KOPT-K1 (cell line): ENCODE measurements at regions not wholly inside any gene's neighbourhood (a gene's known extent, or its start where the extent isn't known, plus 50 kb on each side); places are given as distances from the start of the nearest gene placed in this dataset.

ENCODE experiments used
- H3K27ac ChIP-seq: fragments of 200-600 bp; sonication (generic); 2 replicates; pipeline ENCODE4 v1.5.1; 2016; ENCODE audit warnings: antibody characterized with exemption, mild to moderate bottlenecking, low read depth, low read length; ENCODE audit not compliant: poor library complexity, severe bottlenecking
- H3K36me3 ChIP-seq: fragments of 200-600 bp; sonication (generic); 2 replicates; pipeline ENCODE4 v1.5.1; 2017; ENCODE audit warnings: antibody characterized with exemption, mild to moderate bottlenecking, low read length, moderate library complexity; ENCODE audit not compliant: insufficient read depth
- H3K9me3 ChIP-seq: fragments of 200-600 bp; sonication (generic); 2 replicates; pipeline ENCODE4 v1.5.1; 2017; ENCODE audit warnings: antibody characterized with exemption, low read length, mild to moderate bottlenecking; ENCODE audit not compliant: insufficient read depth, poor library complexity, severe bottlenecking

GRCh38 chr9:108184009-108184408 lies 671.8 kb downstream of the ACTL7B start:
- no peaks in the 10 kb centered on the region for H3K36me3 ChIP-seq
- no peaks in the 10 kb centered on the region for H3K9me3 ChIP-seq
- H3K27ac ChIP-seq = no peak overlapping the region

DNA sequence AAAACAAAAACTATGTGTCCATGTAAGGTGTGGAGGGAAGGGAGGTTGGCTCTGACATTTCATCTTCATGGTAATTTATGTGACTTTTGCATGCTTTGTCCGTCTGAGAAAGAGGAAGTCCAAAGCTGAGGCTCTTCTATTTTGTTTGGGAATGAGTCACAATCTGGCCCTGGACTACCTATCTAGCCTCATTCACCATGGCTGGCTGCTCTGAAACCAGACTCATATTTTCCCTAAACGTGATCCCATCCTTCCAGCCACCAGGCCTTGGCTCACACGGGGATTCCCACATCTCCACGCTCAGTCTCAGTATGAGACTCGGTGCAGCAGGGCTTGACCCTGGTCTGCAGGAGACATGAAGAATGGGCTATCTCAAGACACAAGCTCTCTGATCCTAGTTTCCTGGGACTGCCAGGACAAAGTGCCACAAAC lies 672.8 kb downstream of the ACTL7B start:
- H3K27ac ChIP-seq = no peak overlapping the region
- H3K9me3 ChIP-seq = no peaks in the 10 kb centered on the region
- H3K36me3 ChIP-seq = no peaks in the 10 kb centered on the region

- Histone ChIP-seq H3K27ac (no peak overlapping the region), H3K9me3 (no peaks in the 10 kb centered on the region), H3K36me3 (no peaks in the 10 kb centered on the region)
Observed at GRCh38 chr9:108182270-108182669, 673.5 kb downstream of the ACTL7B start.

DNA sequence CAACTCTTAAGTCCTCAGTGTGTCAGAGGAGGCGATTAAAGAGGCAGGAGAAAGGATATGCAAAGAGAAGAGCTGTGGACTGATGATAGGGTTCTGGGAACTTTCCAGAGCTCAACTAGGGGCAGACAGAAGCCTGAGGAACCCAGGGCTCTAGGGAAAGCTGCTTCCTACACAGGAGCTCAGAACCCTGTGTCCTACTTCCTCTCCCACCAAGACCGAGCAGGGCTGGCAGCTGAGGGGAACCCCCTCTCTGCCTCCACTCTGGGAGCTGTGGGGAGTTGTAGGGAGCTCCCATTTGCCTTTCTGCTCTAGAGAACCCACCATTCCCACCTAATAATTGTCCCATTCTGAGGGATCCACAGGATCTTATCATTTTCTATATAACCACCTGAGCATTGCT lies 674.3 kb downstream of the ACTL7B start:
- H3K27ac ChIP-seq = no peak overlapping the region
- H3K9me3 ChIP-seq = no peaks in the 10 kb centered on the region
- no peaks in the 10 kb centered on the region for H3K36me3 ChIP-seq

- Histone ChIP-seq H3K36me3 (no peaks in the 10 kb centered on the region), H3K9me3 (no peaks in the 10 kb centered on the region), H3K27ac (no peak overlapping the region)
Observed at GRCh38 chr9:108180541-108180940, 675.2 kb downstream of the ACTL7B start.

DNA sequence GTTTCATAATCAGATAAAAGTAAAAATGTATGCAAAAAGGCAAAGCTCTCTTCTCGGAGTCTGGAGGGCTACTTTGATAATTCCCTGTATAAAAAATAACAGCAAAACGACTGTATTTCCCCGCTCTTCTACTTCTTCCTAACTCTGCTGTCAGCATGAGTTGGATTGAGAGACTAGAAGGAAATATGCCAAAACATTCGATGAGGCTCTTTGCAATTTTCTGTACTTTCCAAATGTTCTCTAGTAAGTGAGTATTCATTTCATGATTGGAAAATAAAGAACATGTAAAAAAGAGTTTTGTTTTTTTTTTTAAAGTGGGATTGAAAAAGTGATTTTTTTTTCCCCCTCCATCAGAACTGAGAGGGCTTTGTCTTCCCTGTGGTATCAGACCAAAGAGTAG lies 677.5 kb downstream of the ACTL7B start:
- Histone ChIP-seq H3K36me3 (no peaks in the 10 kb centered on the region), H3K9me3 (no peaks in the 10 kb centered on the region), H3K27ac (no peak overlapping the region)

- no peak overlapping the region for H3K27ac ChIP-seq
- no peaks in the 10 kb centered on the region for H3K9me3 ChIP-seq
- no peaks in the 10 kb centered on the region for H3K36me3 ChIP-seq
Observed at GRCh38 chr9:108168236-108168850, 678.8 kb upstream of the KLF4 start.

DNA sequence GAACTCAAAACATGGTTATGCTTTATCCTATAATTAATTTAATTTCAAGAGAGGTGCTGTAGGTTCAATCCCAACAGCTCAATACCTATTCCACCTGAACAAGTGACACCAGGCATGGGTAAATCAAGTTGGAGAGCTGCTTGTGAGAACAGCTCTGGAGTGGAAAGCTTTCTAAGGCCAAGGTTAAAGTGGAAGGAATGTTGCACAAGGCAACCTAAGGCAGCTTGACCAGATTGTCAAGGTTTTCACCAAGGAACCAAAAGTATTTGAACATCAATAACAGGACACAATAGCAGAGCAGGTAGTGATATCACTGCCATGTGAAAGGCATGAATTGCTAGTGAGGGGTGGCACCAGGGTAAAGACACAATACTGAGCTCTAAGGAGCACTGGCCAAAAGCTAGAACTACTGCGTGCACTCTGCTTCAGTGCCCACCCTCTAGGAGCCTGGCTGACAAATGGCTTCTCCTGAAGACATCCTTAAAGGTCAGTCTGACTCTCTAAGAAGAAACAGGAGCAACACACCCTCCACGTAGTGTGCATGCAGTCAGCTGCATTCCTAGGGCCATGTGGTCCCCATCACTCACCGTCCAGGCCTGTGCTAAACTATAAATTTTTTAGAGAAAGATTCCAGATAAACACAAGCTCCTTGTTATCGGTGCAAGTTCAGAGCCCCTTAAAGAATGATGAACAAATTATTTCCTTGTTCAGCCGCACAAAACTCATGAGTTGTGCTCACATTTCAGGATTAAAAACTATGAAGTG lies 677.7 kb upstream of the KLF4 start:
- Histone ChIP-seq H3K27ac (no peak overlapping the region), H3K36me3 (no peaks in the 10 kb centered on the region), H3K9me3 (no peaks in the 10 kb centered on the region)

DNA sequence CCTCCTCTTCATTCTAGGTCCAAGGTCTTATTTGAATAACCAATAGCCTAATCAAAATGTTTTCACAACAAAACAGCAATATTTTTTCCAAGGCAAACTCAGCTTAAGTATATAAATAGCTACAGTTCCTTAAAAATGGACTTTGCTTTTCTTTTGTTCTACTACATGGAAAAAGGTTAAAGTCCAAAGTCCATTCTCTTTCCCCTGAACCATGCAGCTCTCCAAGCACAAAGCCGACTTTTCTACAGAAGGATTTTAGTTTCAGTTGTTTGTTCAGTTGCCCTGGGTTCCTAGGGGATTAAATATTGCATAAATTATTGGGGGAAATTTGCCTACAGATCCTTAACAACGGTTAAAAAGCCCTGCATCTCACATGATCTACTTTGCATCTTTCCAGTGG lies 677.0 kb upstream of the KLF4 start:
- Histone ChIP-seq H3K27ac (no peak overlapping the region), H3K36me3 (no peaks in the 10 kb centered on the region), H3K9me3 (no peaks in the 10 kb centered on the region)

DNA sequence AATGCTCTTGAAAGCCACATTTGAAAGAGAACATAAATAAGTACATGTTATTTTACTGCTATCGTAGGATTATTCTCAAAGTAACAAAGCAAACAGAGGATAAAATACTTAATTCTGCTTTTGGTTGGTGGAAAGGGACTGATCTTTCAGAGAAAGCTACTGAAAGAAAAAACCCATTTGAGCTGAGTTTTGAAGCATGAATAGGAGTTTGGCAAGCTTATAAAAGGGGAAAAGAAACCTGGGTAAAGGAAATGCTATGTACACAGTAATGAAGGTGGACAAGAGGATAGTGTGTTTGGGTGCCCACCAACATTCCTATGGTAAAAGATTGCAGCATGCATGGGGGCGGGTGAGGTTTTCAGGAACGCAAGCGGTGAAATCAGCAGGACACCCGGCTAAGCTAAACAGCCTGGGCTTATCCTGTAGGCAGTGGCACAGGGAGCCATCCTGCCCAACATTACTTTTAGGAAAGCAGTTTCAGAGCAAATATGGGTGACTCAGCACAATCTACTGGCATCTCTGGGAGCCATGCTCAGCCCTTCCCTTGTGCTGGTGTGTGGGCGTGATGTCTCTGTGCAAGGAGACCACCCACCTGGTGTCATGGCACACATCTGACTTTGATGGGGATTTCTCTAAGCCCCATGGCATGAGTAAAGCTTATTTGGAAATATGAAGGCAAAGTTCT lies 673.9 kb upstream of the KLF4 start:
- H3K36me3 ChIP-seq = no peaks in the 10 kb centered on the region
- no peaks in the 10 kb centered on the region for H3K9me3 ChIP-seq
- H3K27ac ChIP-seq = no peak overlapping the region

- Histone ChIP-seq H3K9me3 (no peaks in the 10 kb centered on the region), H3K27ac (no peak overlapping the region), H3K36me3 (no peaks in the 10 kb centered on the region)
Observed at GRCh38 chr9:108162664-108163063, 673.1 kb upstream of the KLF4 start.

DNA sequence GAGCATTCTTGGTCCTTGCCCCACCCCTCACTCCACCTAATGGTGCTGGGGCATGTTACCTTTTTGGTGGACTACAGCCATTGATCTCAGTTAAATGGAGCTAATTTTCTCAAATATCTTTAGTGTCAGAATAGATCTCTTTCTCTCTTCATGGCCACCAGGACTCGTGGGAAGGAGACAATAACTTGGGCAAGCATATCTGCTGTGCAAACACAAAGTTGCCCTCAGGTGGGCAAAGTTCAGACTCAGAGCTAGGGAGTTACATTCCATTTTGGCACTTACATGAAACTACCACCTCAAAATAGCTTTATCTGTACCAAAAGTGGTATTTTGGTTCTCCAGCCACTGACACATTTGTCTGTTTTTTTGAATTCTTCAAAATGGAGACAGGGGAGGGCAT lies 671.9 kb upstream of the KLF4 start:
- no peaks in the 10 kb centered on the region for H3K9me3 ChIP-seq
- H3K36me3 ChIP-seq = no peaks in the 10 kb centered on the region
- H3K27ac ChIP-seq = no peak overlapping the region

DNA sequence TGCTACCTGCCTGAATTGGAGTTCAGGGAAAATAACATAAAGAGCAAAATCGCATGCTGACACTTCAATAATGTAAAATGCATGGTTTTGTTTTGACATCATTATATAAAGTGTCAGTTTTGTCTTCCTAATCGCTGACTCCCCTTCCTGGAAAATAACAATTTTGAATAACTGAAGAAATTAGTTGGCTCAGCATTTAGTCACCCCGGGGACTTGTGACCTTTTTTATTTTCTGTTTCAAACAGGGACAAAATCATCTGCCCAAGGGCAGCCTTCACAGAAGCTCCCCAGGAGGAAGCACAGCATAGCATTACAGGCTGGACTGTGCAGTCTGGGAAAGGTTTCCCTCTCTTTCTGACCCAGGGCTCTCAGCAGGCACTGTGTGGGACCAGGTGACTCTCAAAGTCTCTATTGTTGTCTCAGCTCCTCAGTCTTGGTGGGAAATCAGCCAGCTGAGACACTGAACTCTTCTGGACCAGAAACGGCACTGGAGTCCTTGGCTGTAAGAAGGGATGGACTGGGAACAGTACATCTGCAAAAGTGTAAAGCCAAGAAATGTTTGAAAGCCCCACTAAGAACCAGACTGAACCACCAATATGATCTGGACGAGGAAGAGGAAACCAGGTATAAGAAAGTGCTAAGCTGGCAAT lies 671.3 kb upstream of the KLF4 start:
- Histone ChIP-seq H3K9me3 (no peaks in the 10 kb centered on the region), H3K36me3 (no peaks in the 10 kb centered on the region), H3K27ac (no peak overlapping the region)

DNA sequence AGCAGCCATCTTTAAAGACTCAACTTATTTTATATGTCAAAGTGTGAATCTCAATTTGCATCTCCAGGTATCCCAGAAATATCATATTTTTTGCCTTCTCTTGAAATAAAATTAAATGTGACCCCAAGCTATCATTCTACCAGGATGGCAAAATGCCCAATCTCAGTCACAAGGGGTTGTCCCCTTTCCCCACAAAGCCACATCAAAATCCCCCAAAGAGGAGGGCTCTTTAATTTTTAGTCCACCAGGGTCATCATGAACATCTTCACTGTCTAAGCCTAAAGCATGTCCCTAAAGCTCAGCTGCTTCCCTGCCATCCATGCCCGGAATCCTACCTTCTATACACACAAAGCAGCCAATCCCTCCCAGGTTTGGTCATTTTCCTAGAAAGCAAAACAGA lies 670.5 kb upstream of the KLF4 start:
- no peak overlapping the region for H3K27ac ChIP-seq
- no peaks in the 10 kb centered on the region for H3K36me3 ChIP-seq
- no peaks in the 10 kb centered on the region for H3K9me3 ChIP-seq

GRCh38 chr9:108158236-108158995 lies 668.8 kb upstream of the KLF4 start:
- Histone ChIP-seq H3K27ac (no peak overlapping the region), H3K9me3 (no peaks in the 10 kb centered on the region), H3K36me3 (no peaks in the 10 kb centered on the region)
